Osteoblast (primary cell): ENCODE measurements at regions not wholly inside any gene's neighbourhood (a gene's known extent, or its start where the extent isn't known, plus 50 kb on each side); places are given as distances from the start of the nearest gene placed in this dataset.

Source experiments
- DNase-seq: peaks from one replicate; pipeline ENCODE4 v3.0.0; 2011; ENCODE audit warnings: low spot score, mixed read lengths; ENCODE audit not compliant: insufficient read length; ENCODE audit errors: missing footprints
- H2AFZ ChIP-seq: 2 replicates; pipeline ENCODE4 v1.6.0; 2011; ENCODE audit warnings: mild to moderate bottlenecking, low read length
- H3K27ac ChIP-seq: 2 replicates; pipeline ENCODE4 v1.5.1; 2011; ENCODE audit warnings: mild to moderate bottlenecking, low read depth, low read length, moderate library complexity
- H3K27me3 ChIP-seq: 2 replicates; pipeline ENCODE4 v1.6.0; 2012; ENCODE audit warnings: mild to moderate bottlenecking, control low read depth, inconsistent platforms, low read length, moderate library complexity; ENCODE audit not compliant: insufficient read depth
- H3K36me3 ChIP-seq: 2 replicates; pipeline ENCODE4 v1.5.1; 2011; ENCODE audit warnings: mild to moderate bottlenecking, low read length, control low read depth, moderate library complexity; ENCODE audit not compliant: insufficient read depth
- H3K4me1 ChIP-seq: 2 replicates; pipeline ENCODE4 v1.5.1; 2011; ENCODE audit warnings: mild to moderate bottlenecking, low read length, control low read depth, moderate library complexity; ENCODE audit not compliant: insufficient read depth
- H3K4me2 ChIP-seq: 2 replicates; pipeline ENCODE4 v1.6.0; 2011; ENCODE audit warnings: mild to moderate bottlenecking, low read length; ENCODE audit not compliant: insufficient read depth
- H3K4me3 ChIP-seq: fragments of 200-600 bp; sonication (generic); 3 replicates; pipeline ENCODE4 v1.5.1; 2012; ENCODE audit warnings: mild to moderate bottlenecking, low read length, inconsistent platforms; ENCODE audit not compliant: insufficient read depth
- H3K79me2 ChIP-seq: 2 replicates; pipeline ENCODE4 v1.6.0; 2012; ENCODE audit warnings: mild to moderate bottlenecking, low read length, control low read depth, inconsistent platforms; ENCODE audit not compliant: insufficient read depth
- H3K9me3 ChIP-seq: 2 replicates; pipeline ENCODE4 v1.5.1; 2011; ENCODE audit warnings: low read depth, low read length, control low read depth
- H4K20me1 ChIP-seq: 2 replicates; pipeline ENCODE4 v1.6.0; 2012; ENCODE audit warnings: mild to moderate bottlenecking, low read length, control low read depth; ENCODE audit not compliant: insufficient read depth
- CTCF ChIP-seq: IDR thresholded peaks from 2 replicates; pipeline ENCODE4 v1.5.1; 2011; ENCODE audit warnings: mild to moderate bottlenecking, low read depth, low read length, moderate library complexity; ENCODE audit errors: extremely low read depth

- TF ChIP-seq CTCF: no peak
- H3K36me3 ChIP-seq: no peaks in the 10 kb centered on the region
- no peak overlapping the region for H3K4me2 ChIP-seq
- H3K4me3 ChIP-seq: no peak overlapping the region
- no peaks in the 10 kb centered on the region for H4K20me1 ChIP-seq
- H3K27me3 ChIP-seq: no peaks in the 10 kb centered on the region
- H2AFZ ChIP-seq: no peak overlapping the region
- H3K4me1 ChIP-seq: no peaks in the 10 kb centered on the region
- H3K27ac ChIP-seq: no peak overlapping the region
- no peaks in the 10 kb centered on the region for H3K79me2 ChIP-seq
- DNase-seq: no peak
- H3K9me3 ChIP-seq: no peaks in the 10 kb centered on the region
Measured at GRCh38 chr7:112654322-112655216, 135.6 kb downstream of the TMEM168 start.

- Histone ChIP-seq H3K79me2 (no peaks in the 10 kb centered on the region), H3K4me2 (no peak overlapping the region), H3K4me1 (no peaks in the 10 kb centered on the region), H3K27ac (no peak overlapping the region), H3K27me3 (no peaks in the 10 kb centered on the region), H2AFZ (no peak overlapping the region), H3K9me3 (no peaks in the 10 kb centered on the region), H3K36me3 (no peaks in the 10 kb centered on the region), H4K20me1 (no peaks in the 10 kb centered on the region), H3K4me3 (no peak overlapping the region)
- DNase-seq: no peak
- peak; percentile 23 for TF ChIP-seq CTCF
Measured at GRCh38 chr7:112665709-112666108, 124.5 kb downstream of the TMEM168 start.

- TF ChIP-seq CTCF: no peak
- no peak overlapping the region for H3K27ac ChIP-seq
- no peaks in the 10 kb centered on the region for H3K36me3 ChIP-seq
- no peaks in the 10 kb centered on the region for H4K20me1 ChIP-seq
- no peaks in the 10 kb centered on the region for H3K9me3 ChIP-seq
- H3K79me2 ChIP-seq: no peaks in the 10 kb centered on the region
- no peak overlapping the region for H3K4me2 ChIP-seq
- no peak overlapping the region for H2AFZ ChIP-seq
- H3K27me3 ChIP-seq: no peaks in the 10 kb centered on the region
- DNase-seq: no peak
- no peak overlapping the region for H3K4me3 ChIP-seq
- H3K4me1 ChIP-seq: no peaks in the 10 kb centered on the region
Measured at GRCh38 chr7:112668561-112668960, 121.6 kb downstream of the TMEM168 start.

GRCh38 chr7:112669306-112669705 lies 120.9 kb downstream of the TMEM168 start:
- peak; percentile 27 for DNase-seq
- H3K4me2 ChIP-seq: no peak overlapping the region
- no peak for TF ChIP-seq CTCF

More at GRCh38 chr7:112669306-112669705, 120.9 kb downstream of the TMEM168 start:
- no peaks in the 10 kb centered on the region for H3K27me3 ChIP-seq
- no peaks in the 10 kb centered on the region for H3K4me1 ChIP-seq
- no peak overlapping the region for H3K27ac ChIP-seq
- no peaks in the 10 kb centered on the region for H3K79me2 ChIP-seq
- no peaks in the 10 kb centered on the region for H4K20me1 ChIP-seq
- H3K36me3 ChIP-seq: no peaks in the 10 kb centered on the region
- no peak overlapping the region for H2AFZ ChIP-seq
- H3K4me3 ChIP-seq: no peak overlapping the region
- no peaks in the 10 kb centered on the region for H3K9me3 ChIP-seq
